B cell (primary cell): ENCODE measurements at regions not wholly inside any gene's neighbourhood (a gene's known extent, or its start where the extent isn't known, plus 50 kb on each side); places are given as distances from the start of the nearest gene placed in this dataset.

Experiments
- EZH2 ChIP-seq: IDR thresholded peaks from 2 replicates; pipeline ENCODE4 v1.6.1; 2012; ENCODE audit warnings: borderline replicate concordance, low read depth, mild to moderate bottlenecking, moderate library complexity, low read length; ENCODE audit not compliant: insufficient read depth, poor library complexity, severe bottlenecking
- TF ChIP-seq, protein P1 (sequence below): fragments of 200-600 bp; IDR thresholded peaks from one replicate; pipeline ENCODE4 v1.8.0; 2022; ENCODE audit warnings: antibody characterized with exemption, mild to moderate bottlenecking

DNA sequence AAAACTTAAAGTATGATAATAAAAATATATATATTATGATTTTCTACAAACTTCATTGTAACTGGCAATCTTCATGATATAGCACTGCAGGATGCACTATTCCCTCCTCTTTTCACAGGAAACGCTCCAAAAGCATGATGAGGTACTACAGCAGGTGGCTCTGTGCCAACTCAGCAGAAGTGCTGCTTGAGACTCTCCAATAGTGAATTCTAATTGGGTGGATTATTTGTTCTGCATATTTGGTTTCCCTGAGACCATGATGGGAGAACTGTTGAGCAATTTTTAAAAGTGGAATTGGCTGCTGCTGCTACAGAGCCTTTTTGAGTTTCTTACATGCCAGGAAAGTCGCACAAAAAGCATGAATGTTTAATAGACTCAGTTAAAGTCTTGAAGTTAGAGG is 1782.4 kb upstream of the PCDH20 start:
- TF ChIP-seq, protein P1, sequence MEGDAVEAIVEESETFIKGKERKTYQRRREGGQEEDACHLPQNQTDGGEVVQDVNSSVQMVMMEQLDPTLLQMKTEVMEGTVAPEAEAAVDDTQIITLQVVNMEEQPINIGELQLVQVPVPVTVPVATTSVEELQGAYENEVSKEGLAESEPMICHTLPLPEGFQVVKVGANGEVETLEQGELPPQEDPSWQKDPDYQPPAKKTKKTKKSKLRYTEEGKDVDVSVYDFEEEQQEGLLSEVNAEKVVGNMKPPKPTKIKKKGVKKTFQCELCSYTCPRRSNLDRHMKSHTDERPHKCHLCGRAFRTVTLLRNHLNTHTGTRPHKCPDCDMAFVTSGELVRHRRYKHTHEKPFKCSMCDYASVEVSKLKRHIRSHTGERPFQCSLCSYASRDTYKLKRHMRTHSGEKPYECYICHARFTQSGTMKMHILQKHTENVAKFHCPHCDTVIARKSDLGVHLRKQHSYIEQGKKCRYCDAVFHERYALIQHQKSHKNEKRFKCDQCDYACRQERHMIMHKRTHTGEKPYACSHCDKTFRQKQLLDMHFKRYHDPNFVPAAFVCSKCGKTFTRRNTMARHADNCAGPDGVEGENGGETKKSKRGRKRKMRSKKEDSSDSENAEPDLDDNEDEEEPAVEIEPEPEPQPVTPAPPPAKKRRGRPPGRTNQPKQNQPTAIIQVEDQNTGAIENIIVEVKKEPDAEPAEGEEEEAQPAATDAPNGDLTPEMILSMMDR, result no peak
- no peak for TF ChIP-seq EZH2
